GM10248 (cell line): ENCODE measurements at regions not wholly inside any gene's neighbourhood (a gene's known extent, or its start where the extent isn't known, plus 50 kb on each side); places are given as distances from the start of the nearest gene placed in this dataset.

Experiments used
- CTCF ChIA-PET: fragments of 300-600 bp; sonication (Branson Sonifier 250); formaldehyde crosslinking; extraction: SDS; loops from one replicate; lab custom pipeline; 2021; ENCODE audit warnings: antibody characterized with exemption; lab: Yijun Ruan, JAX
- POLR2A ChIA-PET: fragments of 350-650 bp; sonication (Branson Sonifier 250); formaldehyde crosslinking; extraction: SDS; loops from one replicate; lab custom pipeline; 2020; ENCODE audit warnings: antibody characterized with exemption; lab: Yijun Ruan, JAX
- DNase-seq: peaks from one replicate; pipeline ENCODE4 v3.0.0; 2012; ENCODE audit errors: extremely low spot score
- CTCF ChIP-seq: IDR thresholded peaks from 2 replicates; pipeline ENCODE4 v1.5.1; 2012; ENCODE audit warnings: mild to moderate bottlenecking, low read depth; ENCODE audit errors: extremely low read depth, missing control alignments, control extremely low read depth

DNA sequence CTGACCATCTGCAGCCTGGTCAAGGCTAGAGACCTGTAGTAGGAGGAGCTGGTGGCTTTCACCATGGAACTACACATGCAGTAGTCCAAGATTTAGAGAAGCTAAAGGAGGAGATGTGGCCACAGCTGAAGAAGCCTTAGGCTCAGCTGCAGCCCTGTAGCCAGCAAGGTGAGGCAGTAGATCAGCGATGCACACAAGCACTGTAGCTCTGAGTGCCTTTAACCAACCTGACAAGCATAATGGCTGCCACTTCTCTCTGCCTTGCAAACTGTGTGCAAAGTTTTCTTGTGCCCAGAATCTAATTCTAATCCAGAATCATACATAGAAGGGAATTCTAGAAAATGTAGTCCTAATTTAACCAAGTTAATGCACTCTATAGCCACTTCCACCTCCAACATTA is 159.0 kb upstream of the ARID2 start:
- TF ChIP-seq CTCF = no peak
- DNase-seq = no peak
- ChIA-PET CTCF (interaction anchor here (1.4 kb wide), 1 partner anchor 14 kb away, joined by 3 read pairs; no protein-coding TSS in a partner anchor), POLR2A (no interaction called here)

- CTCF ChIA-PET = interaction anchor here (1.3 kb wide), 1 partner anchor 17 kb away, joined by 4 read pairs; no protein-coding TSS in a partner anchor
- no peak for DNase-seq
- POLR2A ChIA-PET = no interaction called here
- no peak for TF ChIP-seq CTCF
Measured at GRCh38 chr12:45572114-45572513, 157.4 kb upstream of the ARID2 start.

DNA sequence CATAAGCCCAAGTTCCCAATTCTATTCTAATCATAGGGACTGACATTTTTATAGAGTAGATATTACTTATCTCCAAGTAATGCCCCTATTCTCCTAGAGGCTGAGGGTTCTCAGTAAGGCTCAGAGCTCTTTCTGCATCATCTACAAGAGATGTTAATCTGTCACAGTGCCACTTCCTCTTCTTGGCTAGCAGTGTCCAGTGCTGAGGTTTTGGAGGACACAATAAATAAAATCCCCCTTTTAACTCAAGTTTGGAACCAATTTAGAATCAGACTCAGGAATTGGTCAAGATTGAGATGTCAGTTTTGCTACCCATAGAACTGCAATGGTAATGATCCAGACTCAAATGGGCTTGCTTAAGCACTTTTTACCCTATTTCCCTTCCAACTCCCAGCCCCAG is 154.1 kb upstream of the ARID2 start:
- peak; percentile 14 for DNase-seq
- no peak for TF ChIP-seq CTCF
- ChIA-PET POLR2A (no interaction called here), CTCF (interaction anchor here (0.8 to 1.7 kb wide), 4 partner anchors 8 to 32 kb away, joined by 3 to 8 read pairs (median 4); no protein-coding TSS in a partner anchor)

DNA sequence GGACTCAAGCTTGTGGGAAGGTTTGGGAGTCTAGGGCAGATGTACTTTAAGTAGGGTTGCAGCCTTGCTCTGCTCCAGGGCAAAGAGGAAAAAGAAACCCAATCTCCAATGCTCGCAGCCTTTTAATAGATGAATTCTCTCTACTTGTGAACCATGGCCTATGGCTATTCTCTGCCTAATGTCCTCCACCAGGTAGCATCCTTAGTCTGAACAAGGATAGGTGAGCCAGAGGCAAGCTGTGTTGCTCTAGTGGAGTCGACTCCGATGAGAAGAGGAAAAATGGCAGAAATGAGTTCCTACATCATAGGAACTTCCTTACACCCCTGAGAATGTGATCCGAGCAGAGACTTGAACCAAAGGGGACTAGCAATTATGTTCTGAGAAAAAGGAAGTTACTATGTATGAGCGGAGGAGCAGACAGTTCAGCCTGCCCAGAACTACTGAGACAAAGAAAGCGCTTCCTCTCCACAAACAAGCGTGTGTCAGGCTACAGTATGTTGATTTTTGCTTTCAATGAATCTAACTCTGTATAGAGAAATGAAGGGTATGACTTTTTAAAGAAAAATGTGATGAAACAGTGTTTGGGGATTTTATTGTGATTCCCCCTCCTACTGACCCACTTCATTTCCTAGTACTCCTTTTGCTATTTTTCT is 153.6 kb upstream of the ARID2 start:
- ChIA-PET POLR2A (no interaction called here), CTCF (interaction anchor here (0.8 to 1.0 kb wide), 3 partner anchors 8 to 17 kb away, joined by 3 to 5 read pairs (median 3); no protein-coding TSS in a partner anchor)
- no peak for TF ChIP-seq CTCF
- DNase-seq = peak; percentile 27

DNA sequence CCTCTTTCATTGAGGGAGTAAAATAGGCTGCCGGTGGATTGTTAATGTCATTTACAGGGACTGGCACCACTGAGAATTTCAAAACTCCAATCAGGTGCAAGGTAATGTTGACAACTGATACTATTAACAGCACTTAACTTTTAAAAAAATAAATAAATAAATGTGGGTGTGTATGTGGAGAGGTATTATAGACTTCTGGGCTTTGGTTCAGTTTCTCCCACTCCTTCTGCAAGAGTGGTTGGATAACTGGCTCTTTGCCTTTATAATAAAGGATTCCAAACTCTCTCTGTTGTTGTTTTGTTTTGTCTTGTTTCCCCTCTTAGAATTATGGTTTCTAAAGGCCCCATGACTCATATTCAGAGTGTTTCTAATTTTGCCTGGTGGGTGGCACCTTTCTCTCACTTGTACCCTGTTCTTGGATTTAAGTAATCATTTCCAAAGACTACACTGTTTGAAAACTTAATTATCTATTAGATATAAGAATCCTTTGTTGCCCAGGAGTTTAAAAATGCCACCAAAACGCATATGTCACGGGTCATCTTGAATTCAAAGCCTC is 151.6 kb upstream of the ARID2 start:
- TF ChIP-seq CTCF = no peak

GRCh38 chr12:45580356-45580969 is 149.0 kb upstream of the ARID2 start:
- ChIA-PET CTCF (interaction anchor here (1.4 to 3.1 kb wide), 2 partner anchors 13 to 37 kb away, joined by 3 to 11 read pairs; no protein-coding TSS in a partner anchor), POLR2A (no interaction called here)
- no peak for TF ChIP-seq CTCF
- DNase-seq = no peak

More for the DNA sequence above, 151.6 kb upstream of the ARID2 start:
- no peak for DNase-seq
- ChIA-PET POLR2A (no interaction called here), CTCF (interaction anchor here (1.6 to 3.1 kb wide), 2 partner anchors 10 to 34 kb away, joined by 4 to 11 read pairs; no protein-coding TSS in a partner anchor)
